PC-9 (cell line): ENCODE measurements at regions not wholly inside any gene's neighbourhood (a gene's known extent, or its start where the extent isn't known, plus 50 kb on each side); places are given as distances from the start of the nearest gene placed in this dataset.

Source experiments
- BruUV-seq: library from RNA; stranded (reverse); fragments of 400-500 nt; replicated peaks from 2 replicates; lab custom pipeline; 2021; lab: Mats Ljungman, UMichigan
- CTCF ChIA-PET: fragments of 300-600 bp; sonication (Branson Sonifier 250); formaldehyde crosslinking; loops from one replicate; lab custom pipeline; 2022; ENCODE audit warnings: antibody characterized with exemption; lab: Charles Lee
- POLR2A ChIA-PET: fragments of 300-600 bp; sonication (Branson Sonifier 250); formaldehyde crosslinking; loops from one replicate; lab custom pipeline; 2022; ENCODE audit warnings: antibody characterized with exemption; ENCODE audit not compliant: unreplicated experiment; lab: Charles Lee
- DNase-seq, 2 experiments: peaks; one replicate each; pipeline versions ENCODE4 v3.0.0 to v3.0.0-alpha.2; 2015 to 2022; ENCODE audit warnings: mixed read lengths in 1 of 2
- H2AFZ ChIP-seq: fragments of 200-600 bp; sonication (generic); 2 replicates; pipeline ENCODE4 v1.8.1; 2017; ENCODE audit warnings: antibody characterized with exemption
- H3F3A ChIP-seq: fragments of 200-600 bp; sonication (generic); 2 replicates; pipeline ENCODE4 v1.8.1; 2017; ENCODE audit warnings: antibody characterized with exemption, mild to moderate bottlenecking, low read depth; ENCODE audit not compliant: insufficient read depth
- H3K27ac ChIP-seq: fragments of 200-600 bp; sonication (generic); 2 replicates; pipeline ENCODE4 v1.6.1; 2016; ENCODE audit warnings: mixed run types
- H3K27me3 ChIP-seq: fragments of 200-600 bp; sonication (generic); 2 replicates; pipeline ENCODE4 v1.6.1; 2016; ENCODE audit warnings: low read depth, mixed run types; ENCODE audit not compliant: insufficient read depth
- H3K36me3 ChIP-seq: fragments of 200-600 bp; sonication (generic); 2 replicates; pipeline ENCODE4 v1.6.1; 2016; ENCODE audit warnings: low read depth, mixed run types
- H3K4me1 ChIP-seq: fragments of 200-600 bp; sonication (generic); replicated peaks from 2 replicates; pipeline ENCODE4 v1.6.1; 2016; ENCODE audit warnings: mixed run types; ENCODE audit not compliant: insufficient read depth
- H3K4me2 ChIP-seq: fragments of 200-600 bp; sonication (generic); 2 replicates; pipeline ENCODE4 v1.6.1; 2017; ENCODE audit warnings: mixed run types
- H3K4me3 ChIP-seq: fragments of 200-600 bp; sonication (generic); 2 replicates; pipeline ENCODE4 v1.6.1; 2016; ENCODE audit warnings: mixed run types
- H3K79me2 ChIP-seq: fragments of 200-600 bp; sonication (generic); 2 replicates; pipeline ENCODE4 v1.6.1; 2017; ENCODE audit warnings: low read depth, mixed run types
- H3K9me2 ChIP-seq: fragments of 200-600 bp; sonication (generic); 2 replicates; pipeline ENCODE4 v1.8.1; 2017; ENCODE audit warnings: mild to moderate bottlenecking; ENCODE audit not compliant: insufficient read depth
- H3K9me3 ChIP-seq: fragments of 200-600 bp; sonication (generic); 2 replicates; pipeline ENCODE4 v1.8.1; 2016; ENCODE audit warnings: low read depth; ENCODE audit not compliant: insufficient read depth
- H4K20me1 ChIP-seq: fragments of 200-600 bp; sonication (generic); 2 replicates; pipeline ENCODE4 v1.8.1; 2017; ENCODE audit not compliant: insufficient read depth
- EZH2 ChIP-seq: fragments of 200-600 bp; sonication (generic); IDR thresholded peaks from 2 replicates; pipeline ENCODE4 v1.8.0; 2017; ENCODE audit warnings: antibody characterized with exemption, low read depth
- intact Hi-C: fragments of 100-400 bp; cut with micrococcal nuclease; formaldehyde crosslinking; loops from one replicate; pipeline ENCODE4 v1.10.0; 2022; ENCODE audit not compliant: unreplicated experiment
- TF ChIP-seq, protein P1 (sequence below): fragments of 200-600 bp; sonication (generic); conservative IDR thresholded peaks from 2 replicates; pipeline ENCODE4 v1.6.1; 2017; ENCODE audit warnings: mixed run types, antibody characterized with exemption, mild to moderate bottlenecking, moderate library complexity

DNA sequence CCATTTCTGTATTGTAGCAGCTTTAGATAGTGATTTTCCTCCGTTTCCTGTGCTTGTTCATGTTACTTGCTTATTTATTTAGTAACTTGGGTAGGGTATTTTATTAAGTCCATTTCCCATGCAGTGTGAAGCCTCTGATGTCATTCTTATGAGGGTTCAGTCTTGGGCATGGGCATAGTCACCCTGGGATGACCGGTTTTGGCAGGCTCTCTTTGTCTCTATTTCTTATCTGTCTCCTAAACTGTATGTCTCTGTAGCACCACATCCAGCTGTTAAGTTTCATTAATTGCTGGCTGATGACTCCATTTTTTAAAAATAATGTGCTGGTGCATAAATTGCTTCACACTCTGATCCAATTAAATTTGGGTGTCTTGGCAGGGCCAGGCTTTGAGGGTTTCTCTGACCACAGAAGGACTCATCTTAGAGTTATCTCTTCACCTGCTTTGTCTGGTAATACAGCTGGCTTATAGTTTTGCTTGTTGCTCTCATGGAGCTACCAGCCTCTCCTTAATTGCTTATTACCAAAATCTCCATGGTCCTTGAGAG, 173.3 kb upstream of the VLDLR start:
- BruUV-seq = no TSS peak

DNA sequence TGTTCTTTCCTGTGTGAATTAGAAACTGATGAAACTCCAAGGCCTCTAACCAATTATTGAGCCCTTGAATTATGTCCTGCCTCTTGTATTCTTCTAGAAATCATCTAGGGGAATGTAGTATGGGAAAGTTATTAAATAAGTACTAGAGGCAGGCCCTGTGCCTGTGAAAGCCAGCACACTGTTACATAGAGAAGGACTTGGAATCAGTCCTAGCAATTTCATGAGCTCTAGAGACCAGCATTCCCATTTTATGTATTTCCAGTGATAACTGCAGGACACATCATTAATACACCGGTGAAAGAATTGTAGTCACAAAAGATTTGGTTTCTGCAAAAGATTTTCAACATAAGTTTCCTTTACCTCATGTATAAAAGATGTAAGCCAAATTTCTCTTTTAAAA, 168.5 kb upstream of the VLDLR start:
- no peaks in the 10 kb centered on the region for H3K9me3 ChIP-seq
- no peaks in the 10 kb centered on the region for H3K79me2 ChIP-seq
- no peak for DNase-seq
- no peaks in the 10 kb centered on the region for H3K4me1 ChIP-seq
- TF ChIP-seq, protein P1, sequence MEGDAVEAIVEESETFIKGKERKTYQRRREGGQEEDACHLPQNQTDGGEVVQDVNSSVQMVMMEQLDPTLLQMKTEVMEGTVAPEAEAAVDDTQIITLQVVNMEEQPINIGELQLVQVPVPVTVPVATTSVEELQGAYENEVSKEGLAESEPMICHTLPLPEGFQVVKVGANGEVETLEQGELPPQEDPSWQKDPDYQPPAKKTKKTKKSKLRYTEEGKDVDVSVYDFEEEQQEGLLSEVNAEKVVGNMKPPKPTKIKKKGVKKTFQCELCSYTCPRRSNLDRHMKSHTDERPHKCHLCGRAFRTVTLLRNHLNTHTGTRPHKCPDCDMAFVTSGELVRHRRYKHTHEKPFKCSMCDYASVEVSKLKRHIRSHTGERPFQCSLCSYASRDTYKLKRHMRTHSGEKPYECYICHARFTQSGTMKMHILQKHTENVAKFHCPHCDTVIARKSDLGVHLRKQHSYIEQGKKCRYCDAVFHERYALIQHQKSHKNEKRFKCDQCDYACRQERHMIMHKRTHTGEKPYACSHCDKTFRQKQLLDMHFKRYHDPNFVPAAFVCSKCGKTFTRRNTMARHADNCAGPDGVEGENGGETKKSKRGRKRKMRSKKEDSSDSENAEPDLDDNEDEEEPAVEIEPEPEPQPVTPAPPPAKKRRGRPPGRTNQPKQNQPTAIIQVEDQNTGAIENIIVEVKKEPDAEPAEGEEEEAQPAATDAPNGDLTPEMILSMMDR = no peak
- no peak for TF ChIP-seq EZH2
- ChIA-PET CTCF (no interaction called here), POLR2A (no interaction called here)
- H3K4me3 ChIP-seq = no peak overlapping the region
- no peaks in the 10 kb centered on the region for H3K9me2 ChIP-seq
- H2AFZ ChIP-seq = no peak overlapping the region
- no peaks in the 10 kb centered on the region for H3K36me3 ChIP-seq
- H3K27me3 ChIP-seq = no peaks in the 10 kb centered on the region
- H4K20me1 ChIP-seq = no peaks in the 10 kb centered on the region
- intact Hi-C loops = no loop called here
- H3K4me2 ChIP-seq = no peak overlapping the region
- no peak overlapping the region for H3K27ac ChIP-seq
- BruUV-seq = no TSS peak
- no peaks in the 10 kb centered on the region for H3F3A ChIP-seq

More for the DNA sequence above, 173.3 kb upstream of the VLDLR start:
- Histone ChIP-seq H3K4me3 (no peak overlapping the region), H3K79me2 (no peaks in the 10 kb centered on the region), H3K4me2 (no peak overlapping the region), H3K27ac (no peak overlapping the region), H3K27me3 (no peaks in the 10 kb centered on the region), H4K20me1 (no peaks in the 10 kb centered on the region), H2AFZ (no peak overlapping the region), H3K9me3 (no peaks in the 10 kb centered on the region), H3K36me3 (no peaks in the 10 kb centered on the region), H3K4me1 (no peaks in the 10 kb centered on the region), H3F3A (no peaks in the 10 kb centered on the region), H3K9me2 (no peaks in the 10 kb centered on the region)
- intact Hi-C loops = no loop called here
- TF ChIP-seq, protein P1 = no peak
- no peak for TF ChIP-seq EZH2
- ChIA-PET CTCF (no interaction called here), POLR2A (no interaction called here)
- no peak for DNase-seq

DNA sequence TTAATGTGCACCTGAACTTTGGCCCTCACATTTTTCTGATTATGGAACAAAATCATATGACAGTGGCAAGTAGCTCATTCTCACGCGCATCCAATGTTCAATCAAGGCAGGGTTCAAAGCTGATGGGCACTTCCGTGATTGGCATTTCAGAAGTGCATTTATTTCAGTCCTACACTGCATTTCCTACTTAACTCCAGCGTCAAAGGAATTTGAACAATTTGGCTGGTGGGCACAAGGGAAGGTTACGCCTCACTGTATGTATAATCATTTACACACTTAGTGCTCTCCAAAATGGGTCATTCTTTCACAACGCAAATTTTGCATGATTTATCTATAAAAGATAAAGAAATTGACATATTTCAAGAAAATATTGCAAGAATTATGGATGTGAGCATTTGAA, 167.9 kb upstream of the VLDLR start:
- Histone ChIP-seq H3K27ac (no peak overlapping the region), H3K9me2 (no peaks in the 10 kb centered on the region), H3K9me3 (no peaks in the 10 kb centered on the region), H3F3A (no peaks in the 10 kb centered on the region), H3K27me3 (no peaks in the 10 kb centered on the region), H2AFZ (no peak overlapping the region), H3K4me1 (no peaks in the 10 kb centered on the region), H3K36me3 (no peaks in the 10 kb centered on the region), H4K20me1 (no peaks in the 10 kb centered on the region), H3K4me3 (no peak overlapping the region), H3K79me2 (no peaks in the 10 kb centered on the region), H3K4me2 (no peak overlapping the region)
- no peak for DNase-seq
- intact Hi-C loops = no loop called here
- TF ChIP-seq, protein P1 = no peak
- TF ChIP-seq EZH2 = no peak
- no TSS peak for BruUV-seq
- POLR2A ChIA-PET = no interaction called here
- CTCF ChIA-PET = no interaction called here
